ENCODE measurements at regions not wholly inside any gene's neighbourhood (a gene's known extent, or its start where the extent isn't known, plus 50 kb on each side); places are given as distances from the start of the nearest gene placed in this dataset.

DNA sequence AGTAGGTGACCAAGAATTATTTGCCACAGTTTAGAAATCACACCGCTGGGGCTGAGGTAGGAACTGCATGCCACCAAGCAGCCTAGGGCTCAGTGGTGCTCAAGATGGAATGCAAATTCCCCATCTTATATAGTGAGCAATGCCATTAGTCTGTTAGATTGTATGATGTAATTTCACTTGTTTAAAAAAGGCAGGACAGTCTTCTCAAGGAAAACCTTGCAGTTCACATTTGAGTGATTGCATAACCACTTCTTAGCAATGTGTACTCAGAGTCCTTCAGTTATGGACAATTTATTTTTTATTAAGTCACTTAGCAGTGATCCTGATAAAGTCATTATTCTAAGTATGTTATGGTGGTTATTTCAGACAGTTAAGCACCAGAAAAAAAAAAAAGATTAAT lies 142.9 kb upstream of the SFRP2 start:
- Histone ChIP-seq H3K36me3 (ENCODE audit: control insufficient read depth, insufficient read depth, low read length) (no peaks in the 10 kb centered on the region), H3K9me3 (ENCODE audit: control insufficient read depth, low read length) (no peaks in the 10 kb centered on the region), H3K4me1 (ENCODE audit: control insufficient read depth, insufficient read depth, low read length) (no peaks in the 10 kb centered on the region), H3K27ac (ENCODE audit: low read depth, low read length) (no peak overlapping the region), H3K4me3 (ENCODE audit: low read length) (no peak overlapping the region), H3K27me3 (ENCODE audit: control insufficient read depth, insufficient read depth, low read length, poor library complexity, severe bottlenecking) (no peaks in the 10 kb centered on the region), H3K9ac (ENCODE audit: extremely low read depth, low read length, poor library complexity, severe bottlenecking) (no peak overlapping the region)
- 83% methylated on average over 1 of the region's 1 CpG; no CpG with 5 or more reads in 1 of the 2 experiments for WGBS, 2 experiments (ENCODE audit: insufficient coverage in 1 of 2, insufficient read length in 1 of 2)
- Mint-ChIP-seq H3K36me3 (ENCODE audit: low read depth) (no peaks in the 10 kb centered on the region), H3K27me3 (ENCODE audit: insufficient read depth) (no peaks in the 10 kb centered on the region), H3K4me3 (no peak overlapping the region), H3K9me3 (no peaks in the 10 kb centered on the region), H3K27ac (no peak overlapping the region), H3K4me1 (peaks cover 10% of the 10 kb centered on the region)
- TF ChIP-seq, protein P1, sequence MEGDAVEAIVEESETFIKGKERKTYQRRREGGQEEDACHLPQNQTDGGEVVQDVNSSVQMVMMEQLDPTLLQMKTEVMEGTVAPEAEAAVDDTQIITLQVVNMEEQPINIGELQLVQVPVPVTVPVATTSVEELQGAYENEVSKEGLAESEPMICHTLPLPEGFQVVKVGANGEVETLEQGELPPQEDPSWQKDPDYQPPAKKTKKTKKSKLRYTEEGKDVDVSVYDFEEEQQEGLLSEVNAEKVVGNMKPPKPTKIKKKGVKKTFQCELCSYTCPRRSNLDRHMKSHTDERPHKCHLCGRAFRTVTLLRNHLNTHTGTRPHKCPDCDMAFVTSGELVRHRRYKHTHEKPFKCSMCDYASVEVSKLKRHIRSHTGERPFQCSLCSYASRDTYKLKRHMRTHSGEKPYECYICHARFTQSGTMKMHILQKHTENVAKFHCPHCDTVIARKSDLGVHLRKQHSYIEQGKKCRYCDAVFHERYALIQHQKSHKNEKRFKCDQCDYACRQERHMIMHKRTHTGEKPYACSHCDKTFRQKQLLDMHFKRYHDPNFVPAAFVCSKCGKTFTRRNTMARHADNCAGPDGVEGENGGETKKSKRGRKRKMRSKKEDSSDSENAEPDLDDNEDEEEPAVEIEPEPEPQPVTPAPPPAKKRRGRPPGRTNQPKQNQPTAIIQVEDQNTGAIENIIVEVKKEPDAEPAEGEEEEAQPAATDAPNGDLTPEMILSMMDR (conservative IDR thresholded peaks at IDR 0.05): no peak
- DNase-seq: no peak

DNA sequence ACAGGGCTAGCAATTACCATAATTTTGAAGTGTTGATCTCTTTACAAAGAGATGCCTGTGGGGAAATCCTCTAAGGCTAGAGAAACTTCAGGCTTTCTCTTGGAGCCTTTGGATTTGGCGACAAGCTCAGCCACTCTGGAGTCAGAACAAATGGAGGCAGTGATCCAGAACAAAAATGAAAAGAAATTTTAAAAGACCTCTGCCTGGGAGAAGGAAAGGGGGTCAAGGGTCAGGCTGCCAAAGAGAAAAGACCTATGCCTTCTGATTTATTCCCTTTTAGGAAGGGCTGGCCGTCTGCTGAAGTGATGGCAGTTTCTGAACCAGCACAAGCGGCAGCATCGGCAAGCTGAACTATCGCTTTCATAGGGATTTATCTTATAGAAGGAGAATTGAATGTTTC lies 140.8 kb upstream of the SFRP2 start:
- no peak overlapping the region for H3K4me3 Mint-ChIP-seq
- no peak overlapping the region for H3K9ac ChIP-seq (ENCODE audit: extremely low read depth, low read length, poor library complexity, severe bottlenecking)
- H3K4me3 ChIP-seq (ENCODE audit: low read length): no peak overlapping the region
- no peaks in the 10 kb centered on the region for H3K9me3 ChIP-seq (ENCODE audit: control insufficient read depth, low read length)
- no peaks in the 10 kb centered on the region for H3K36me3 Mint-ChIP-seq (ENCODE audit: low read depth)
- 40 to 80% methylated on average over 5 of the region's 5 CpGs for WGBS, 2 experiments (ENCODE audit: insufficient coverage in 1 of 2, insufficient read length in 1 of 2)
- no peaks in the 10 kb centered on the region for H3K27me3 Mint-ChIP-seq (ENCODE audit: insufficient read depth)
- no peak overlapping the region for H3K27ac Mint-ChIP-seq
- TF ChIP-seq, protein P1 (conservative IDR thresholded peaks at IDR 0.05): no peak
- no peaks in the 10 kb centered on the region for H3K9me3 Mint-ChIP-seq
- H3K4me1 ChIP-seq (ENCODE audit: control insufficient read depth, insufficient read depth, low read length): no peaks in the 10 kb centered on the region
- H3K27ac ChIP-seq (ENCODE audit: low read depth, low read length): peak overlapping the region; percentile 93
- no peaks in the 10 kb centered on the region for H3K36me3 ChIP-seq (ENCODE audit: control insufficient read depth, insufficient read depth, low read length)
- no peak for DNase-seq
- no peaks in the 10 kb centered on the region for H3K27me3 ChIP-seq (ENCODE audit: control insufficient read depth, insufficient read depth, low read length, poor library complexity, severe bottlenecking)
- peaks cover 10% of the 10 kb centered on the region for H3K4me1 Mint-ChIP-seq

DNA sequence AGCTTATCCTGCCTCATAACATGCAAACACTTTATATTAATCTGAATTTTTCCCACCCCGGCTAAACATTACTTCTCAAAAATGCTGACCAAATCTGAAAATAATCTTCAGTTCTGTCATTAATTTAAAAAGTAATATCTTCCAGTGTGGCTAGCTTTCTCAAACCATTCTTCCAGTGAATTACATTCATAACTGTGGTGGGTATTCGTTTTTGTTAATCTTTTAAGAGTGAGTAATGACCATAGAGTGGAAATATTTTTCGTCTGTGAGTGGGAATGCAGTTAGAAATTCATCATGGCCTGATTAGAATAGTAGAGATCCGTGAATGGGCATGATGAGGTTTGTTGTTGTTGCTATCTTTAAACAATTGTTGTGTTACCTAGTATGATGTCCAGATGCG lies 138.6 kb upstream of the SFRP2 start:
- Histone ChIP-seq H3K4me3 (ENCODE audit: low read length) (no peak overlapping the region), H3K9me3 (ENCODE audit: control insufficient read depth, low read length) (no peaks in the 10 kb centered on the region), H3K4me1 (ENCODE audit: control insufficient read depth, insufficient read depth, low read length) (no peaks in the 10 kb centered on the region), H3K9ac (ENCODE audit: extremely low read depth, low read length, poor library complexity, severe bottlenecking) (no peak overlapping the region), H3K27ac (ENCODE audit: low read depth, low read length) (no peak overlapping the region), H3K27me3 (ENCODE audit: control insufficient read depth, insufficient read depth, low read length, poor library complexity, severe bottlenecking) (no peaks in the 10 kb centered on the region), H3K36me3 (ENCODE audit: control insufficient read depth, insufficient read depth, low read length) (no peaks in the 10 kb centered on the region)
- H3K9me3 Mint-ChIP-seq: no peaks in the 10 kb centered on the region
- TF ChIP-seq, protein P1 (conservative IDR thresholded peaks at IDR 0.05): no peak
- WGBS, 2 experiments (ENCODE audit: insufficient coverage in 1 of 2, insufficient read length in 1 of 2): 83 to 88% methylated on average over 2 to 5 of the region's 5 CpGs
- peaks cover 10% of the 10 kb centered on the region for H3K4me1 Mint-ChIP-seq
- DNase-seq: no peak
- no peaks in the 10 kb centered on the region for H3K27me3 Mint-ChIP-seq (ENCODE audit: insufficient read depth)
- H3K4me3 Mint-ChIP-seq: no peak overlapping the region
- no peak overlapping the region for H3K27ac Mint-ChIP-seq
- no peaks in the 10 kb centered on the region for H3K36me3 Mint-ChIP-seq (ENCODE audit: low read depth)
